Naive thymus-derived CD8-positive, alpha-beta T cell (primary cell): ENCODE measurements at regions not wholly inside any gene's neighbourhood (a gene's known extent, or its start where the extent isn't known, plus 50 kb on each side); places are given as distances from the start of the nearest gene placed in this dataset.

Experiments used
- ATAC-seq, 2 donors: fragments of 150-1000 bp; cut with Tn5 transposase in 1 of 2; sonication (Bioruptor Pico), chemical (Tn5 transposase) in 1 of 2; 1 replicate in 1 of 2; 2 replicates in 1 of 2; pipeline ENCODE4 v1.10.0; 2021; ENCODE audit warnings: mild to moderate bottlenecking in 2 of 2, moderate library complexity in 2 of 2
- POLR2A ChIA-PET: fragments of 350-600 bp; sonication (Branson Sonifier 250); formaldehyde crosslinking; loops from one replicate; lab custom pipeline; 2021; ENCODE audit warnings: antibody characterized with exemption; lab: Charles Lee
- DNase-seq, 10 donors: peaks; one replicate each; pipeline versions ENCODE4 v3.0.0 to v3.0.0-alpha.2; 2020 to 2022
- H3K27ac Mint-ChIP-seq, 10 donors: one replicate each; pipeline ENCODE4 v1.8.0; 2020 to 2022; ENCODE audit warnings: mild to moderate bottlenecking in 10 of 10, mixed read lengths in 10 of 10, moderate library complexity in 4 of 10, inconsistent platforms in 1 of 10
- H3K27me3 Mint-ChIP-seq, 5 donors: one replicate each; pipeline ENCODE4 v1.8.0; 2021 to 2022; ENCODE audit warnings: mixed read lengths in 5 of 5
- H3K36me3 Mint-ChIP-seq, 3 donors: one replicate each; pipeline ENCODE4 v1.8.0; 2020 to 2022; ENCODE audit warnings: mixed read lengths in 3 of 3, mild to moderate bottlenecking in 2 of 3, inconsistent platforms in 1 of 3
- H3K4me1 Mint-ChIP-seq, 4 donors: one replicate each; pipeline ENCODE4 v1.8.0; 2021 to 2022; ENCODE audit warnings: mixed read lengths in 4 of 4
- H3K4me3 Mint-ChIP-seq, 10 donors: one replicate each; pipeline ENCODE4 v1.8.0; 2020 to 2022; ENCODE audit warnings: mild to moderate bottlenecking in 10 of 10, mixed read lengths in 10 of 10, moderate library complexity in 6 of 10, inconsistent platforms in 1 of 10
- H3K9me3 Mint-ChIP-seq, 9 donors: one replicate each; pipeline ENCODE4 v1.8.0; 2020 to 2022; ENCODE audit warnings: mixed read lengths in 9 of 9, mild to moderate bottlenecking in 3 of 9, inconsistent platforms in 1 of 9, moderate library complexity in 1 of 9

DNA sequence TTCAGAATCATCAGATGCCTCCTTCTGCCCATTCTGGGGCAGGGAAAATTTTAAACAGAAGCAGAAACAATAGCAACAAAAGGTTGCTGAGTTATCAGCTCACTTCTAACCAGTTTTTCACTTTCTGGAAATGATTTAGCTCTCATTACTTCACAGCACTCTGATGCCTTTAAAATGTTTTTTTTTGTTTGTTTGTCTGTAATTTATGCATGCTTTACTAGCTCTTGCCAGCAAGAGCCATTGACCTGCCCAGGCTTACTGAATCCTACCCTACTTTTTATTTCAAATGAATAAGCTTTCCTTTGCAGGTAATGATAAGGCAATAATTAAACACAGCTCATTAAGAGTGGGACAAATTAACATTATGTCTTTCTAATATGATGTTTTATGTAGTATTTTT, 466.1 kb upstream of the NOVA1 start:
- Mint-ChIP-seq H3K9me3 (peaks cover 0 to 33% (median 8%) of the 10 kb centered on the region in 9 donors), H3K27ac (no peak overlapping the region), H3K36me3 (no peaks in the 10 kb centered on the region), H3K4me1 (no peaks in the 10 kb centered on the region), H3K4me3 (no peak overlapping the region), H3K27me3 (no peaks in the 10 kb centered on the region)
- DNase-seq (no peak), ATAC-seq (no peak)
- POLR2A ChIA-PET: no interaction called here

DNA sequence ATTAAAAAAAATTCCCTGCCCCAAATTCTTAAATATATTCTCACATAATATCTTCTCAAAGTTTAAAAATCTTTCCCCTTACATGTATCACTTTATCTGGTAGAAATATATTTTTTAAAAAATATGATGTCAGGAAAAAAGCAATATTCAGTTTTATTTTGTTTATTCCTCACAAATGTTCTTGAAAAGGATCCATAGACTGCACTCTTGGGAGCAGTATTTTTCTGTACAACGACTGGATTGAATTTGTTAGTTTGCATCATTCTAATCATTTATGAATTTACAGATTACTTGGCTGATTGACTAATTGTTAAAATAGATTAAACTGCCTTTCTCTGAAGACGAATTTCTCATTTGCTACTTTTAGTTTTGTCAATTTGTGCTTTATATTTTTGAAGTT, 468.1 kb upstream of the NOVA1 start:
- Mint-ChIP-seq H3K27ac (no peak overlapping the region), H3K27me3 (no peaks in the 10 kb centered on the region), H3K4me3 (no peak overlapping the region), H3K9me3 (peaks cover 0 to 33% (median 10%) of the 10 kb centered on the region in 9 donors), H3K36me3 (no peaks in the 10 kb centered on the region), H3K4me1 (no peaks in the 10 kb centered on the region)
- no peak for ATAC-seq
- no peak for DNase-seq
- POLR2A ChIA-PET: no interaction called here

DNA sequence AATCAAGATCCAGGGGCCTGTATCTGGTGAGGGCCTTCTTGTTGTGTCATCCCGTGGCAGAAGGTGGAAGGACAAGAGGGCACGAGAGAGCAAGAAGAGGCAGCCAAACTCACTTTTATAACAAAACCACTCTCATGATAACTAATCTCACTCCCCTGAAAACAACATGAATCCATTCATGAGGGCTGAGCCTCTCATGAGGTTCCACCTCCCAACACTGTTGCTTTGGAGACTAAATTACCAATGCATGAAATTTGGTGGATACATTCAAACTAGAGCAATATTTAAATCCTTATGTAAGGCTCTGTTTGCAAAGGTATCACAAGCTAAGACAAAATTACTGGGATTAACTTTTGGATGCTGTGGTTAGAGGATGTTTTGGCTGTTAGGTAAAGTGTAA, 470.1 kb upstream of the NOVA1 start:
- no peak for ATAC-seq
- Mint-ChIP-seq H3K9me3 (peaks cover 3 to 33% (median 10%) of the 10 kb centered on the region in 9 donors), H3K36me3 (no peaks in the 10 kb centered on the region), H3K27me3 (no peaks in the 10 kb centered on the region), H3K4me1 (no peaks in the 10 kb centered on the region), H3K27ac (no peak overlapping the region), H3K4me3 (no peak overlapping the region)
- no peak for DNase-seq
- POLR2A ChIA-PET: no interaction called here

DNA sequence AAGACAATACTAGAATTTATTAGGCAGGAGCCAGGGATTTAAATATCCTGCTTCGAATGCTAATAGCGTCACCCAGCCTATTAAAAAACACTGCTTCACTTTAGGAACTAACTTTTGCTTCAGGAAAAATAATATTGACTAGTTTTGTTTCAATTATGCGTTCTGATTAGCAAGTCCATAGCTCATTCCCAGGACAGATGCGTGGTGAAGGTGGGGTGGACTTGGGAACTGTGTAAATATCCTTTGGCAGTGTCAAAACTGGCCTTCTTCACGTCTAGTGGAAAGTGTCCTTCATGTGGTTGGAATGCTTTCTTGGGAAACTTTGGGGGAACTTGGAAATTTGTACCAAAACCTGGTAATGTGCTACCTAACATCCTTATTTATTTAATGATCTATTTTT, 474.8 kb upstream of the NOVA1 start:
- POLR2A ChIA-PET: no interaction called here

DNA sequence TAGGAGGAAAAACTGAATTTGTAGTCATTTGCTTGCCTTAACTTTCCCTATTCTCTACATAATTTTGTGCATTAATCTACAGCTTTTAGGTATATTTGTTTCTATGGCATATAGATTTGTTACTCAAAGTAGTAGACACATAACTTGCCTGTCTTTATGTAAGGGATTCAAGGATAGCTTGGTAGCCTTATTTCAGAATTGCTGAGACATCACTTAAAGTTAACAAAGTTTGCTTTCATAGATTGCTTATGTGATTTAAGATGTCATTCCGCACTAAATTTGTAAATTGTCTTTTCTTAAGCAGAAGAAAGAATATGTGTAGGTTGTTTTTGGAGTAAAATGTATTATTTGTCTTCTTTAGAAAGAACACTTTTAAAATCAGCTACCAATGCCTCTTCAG, 477.7 kb upstream of the NOVA1 start:
- Mint-ChIP-seq H3K9me3 (peaks cover 5 to 31% (median 11%) of the 10 kb centered on the region in 9 donors), H3K27ac (no peak overlapping the region), H3K4me1 (no peaks in the 10 kb centered on the region), H3K27me3 (no peaks in the 10 kb centered on the region), H3K36me3 (no peaks in the 10 kb centered on the region), H3K4me3 (no peak overlapping the region)
- DNase-seq (no peak), ATAC-seq (no peak)
- POLR2A ChIA-PET: no interaction called here

More for the DNA sequence above, 474.8 kb upstream of the NOVA1 start:
- Mint-ChIP-seq H3K36me3 (no peaks in the 10 kb centered on the region), H3K9me3 (peaks cover 4 to 22% (median 9%) of the 10 kb centered on the region in 9 donors), H3K4me3 (no peak overlapping the region), H3K27me3 (no peaks in the 10 kb centered on the region), H3K4me1 (no peaks in the 10 kb centered on the region), H3K27ac (no peak overlapping the region)
- no peak for ATAC-seq
- DNase-seq: no peak

- POLR2A ChIA-PET: no interaction called here
- Mint-ChIP-seq H3K27ac (no peak overlapping the region), H3K36me3 (no peaks in the 10 kb centered on the region), H3K9me3 (peaks cover 3 to 31% (median 9%) of the 10 kb centered on the region in 9 donors), H3K4me3 (no peak overlapping the region), H3K27me3 (no peaks in the 10 kb centered on the region), H3K4me1 (no peaks in the 10 kb centered on the region)
- DNase-seq (no peak), ATAC-seq (no peak)
Measured at GRCh38 chr14:27077214-27077613, 479.4 kb upstream of the NOVA1 start.

DNA sequence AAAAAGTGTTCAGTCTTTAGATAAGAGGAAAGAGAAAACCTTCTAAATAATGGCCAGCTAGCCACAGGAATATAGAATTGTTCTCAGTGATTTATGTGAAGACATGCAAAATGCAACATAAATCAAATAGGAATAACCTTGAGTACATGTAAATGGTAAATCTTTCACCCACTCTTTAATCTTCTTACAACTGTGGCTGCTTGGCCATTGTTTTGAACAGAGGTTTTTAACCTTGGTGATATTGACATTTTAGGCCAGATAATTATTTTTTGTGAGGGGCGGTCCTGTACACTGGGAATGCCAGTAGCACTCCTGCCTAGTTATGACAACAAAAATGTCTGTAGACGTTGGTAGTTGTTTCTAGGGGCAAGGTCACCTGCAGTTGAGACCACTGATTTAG, 479.9 kb upstream of the NOVA1 start:
- peaks cover 4 to 31% (median 11%) of the 10 kb centered on the region in 9 donors for H3K9me3 Mint-ChIP-seq
- H3K4me3 Mint-ChIP-seq: no peak overlapping the region
- no peaks in the 10 kb centered on the region for H3K36me3 Mint-ChIP-seq
- H3K27ac Mint-ChIP-seq: no peak overlapping the region
- H3K4me1 Mint-ChIP-seq: no peaks in the 10 kb centered on the region
- H3K27me3 Mint-ChIP-seq: no peaks in the 10 kb centered on the region
- no peak for ATAC-seq
- POLR2A ChIA-PET: no interaction called here
- DNase-seq: no peak

- H3K9me3 Mint-ChIP-seq: peaks cover 4 to 30% (median 12%) of the 10 kb centered on the region in 9 donors
- no peaks in the 10 kb centered on the region for H3K4me1 Mint-ChIP-seq
- POLR2A ChIA-PET: no interaction called here
- H3K4me3 Mint-ChIP-seq: no peak overlapping the region
- H3K27ac Mint-ChIP-seq: no peak overlapping the region
- DNase-seq (no peak), ATAC-seq (no peak)
- no peaks in the 10 kb centered on the region for H3K36me3 Mint-ChIP-seq
- H3K27me3 Mint-ChIP-seq: no peaks in the 10 kb centered on the region
Measured at GRCh38 chr14:27078191-27078590, 480.4 kb upstream of the NOVA1 start.

- H3K36me3 Mint-ChIP-seq: no peaks in the 10 kb centered on the region
- H3K4me1 Mint-ChIP-seq: no peaks in the 10 kb centered on the region
- H3K27ac Mint-ChIP-seq: no peak overlapping the region
- H3K27me3 Mint-ChIP-seq: no peaks in the 10 kb centered on the region
- ATAC-seq (no peak), DNase-seq (no peak)
- POLR2A ChIA-PET: no interaction called here
- no peak overlapping the region for H3K4me3 Mint-ChIP-seq
- H3K9me3 Mint-ChIP-seq: peaks cover 5 to 22% (median 12%) of the 10 kb centered on the region in 9 donors
Measured at GRCh38 chr14:27079716-27080115, 481.9 kb upstream of the NOVA1 start.

DNA sequence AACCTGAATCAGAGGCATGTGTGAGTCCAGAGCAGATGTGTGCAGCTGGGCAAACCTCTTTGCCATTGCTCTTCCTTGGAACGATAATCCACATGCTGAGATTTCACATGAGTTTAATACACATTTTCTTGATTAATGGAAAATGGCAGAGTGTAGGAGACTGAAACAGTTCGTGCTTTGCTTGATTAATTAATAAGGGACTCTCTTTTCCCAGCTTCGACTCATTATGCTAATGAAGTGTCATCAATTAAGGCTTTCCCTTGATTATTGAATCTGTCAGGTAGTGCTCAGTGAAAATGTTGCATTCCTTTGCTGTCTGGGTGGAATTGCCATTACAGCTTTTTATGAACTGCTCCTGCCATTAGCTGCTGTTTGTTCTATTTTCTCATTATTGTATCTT, 487.7 kb upstream of the NOVA1 start:
- no peak overlapping the region for H3K4me3 Mint-ChIP-seq
- no peak for ATAC-seq
- no peaks in the 10 kb centered on the region for H3K27me3 Mint-ChIP-seq
- POLR2A ChIA-PET: no interaction called here
- H3K27ac Mint-ChIP-seq: no peak overlapping the region
- DNase-seq: no peak
- peaks cover 2 to 23% (median 10%) of the 10 kb centered on the region in 9 donors for H3K9me3 Mint-ChIP-seq
- no peaks in the 10 kb centered on the region for H3K4me1 Mint-ChIP-seq
- no peaks in the 10 kb centered on the region for H3K36me3 Mint-ChIP-seq

- H3K4me3 Mint-ChIP-seq: no peak overlapping the region
- H3K27ac Mint-ChIP-seq: no peak overlapping the region
- H3K9me3 Mint-ChIP-seq: peaks cover 3 to 31% (median 8%) of the 10 kb centered on the region in 9 donors
- no peaks in the 10 kb centered on the region for H3K36me3 Mint-ChIP-seq
- POLR2A ChIA-PET: no interaction called here
- H3K4me1 Mint-ChIP-seq: no peaks in the 10 kb centered on the region
- DNase-seq (no peak), ATAC-seq (no peak)
- H3K27me3 Mint-ChIP-seq: no peaks in the 10 kb centered on the region
Measured at GRCh38 chr14:27090716-27091115, 492.9 kb upstream of the NOVA1 start.

GRCh38 chr14:27091973-27092372, 494.1 kb upstream of the NOVA1 start:
- no peak overlapping the region for H3K4me3 Mint-ChIP-seq
- ATAC-seq (no peak), DNase-seq (no peak)
- no peaks in the 10 kb centered on the region for H3K4me1 Mint-ChIP-seq
- POLR2A ChIA-PET: no interaction called here
- H3K27ac Mint-ChIP-seq: no peak overlapping the region
- no peaks in the 10 kb centered on the region for H3K27me3 Mint-ChIP-seq
- H3K36me3 Mint-ChIP-seq: no peaks in the 10 kb centered on the region
- peaks cover 2 to 41% (median 13%) of the 10 kb centered on the region in 9 donors for H3K9me3 Mint-ChIP-seq

DNA sequence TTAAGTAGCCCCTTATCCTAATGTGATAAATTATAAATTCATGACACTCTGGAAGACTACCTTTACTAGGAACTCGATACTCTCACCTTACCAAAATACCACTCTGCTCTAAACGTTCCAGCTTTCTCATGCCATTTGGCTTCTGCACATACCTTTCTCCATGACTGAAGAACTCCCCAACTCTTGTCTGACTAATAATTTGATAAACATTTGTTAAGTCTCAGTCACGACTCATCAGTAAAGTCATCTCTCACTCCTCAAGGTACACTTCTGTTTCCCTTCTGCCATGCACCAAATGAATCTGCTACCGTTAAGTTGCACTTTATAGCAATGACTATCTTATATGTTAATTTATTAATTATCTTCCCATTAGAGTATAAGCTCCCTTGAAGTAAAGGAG, 498.3 kb upstream of the NOVA1 start:
- H3K4me3 Mint-ChIP-seq: no peak overlapping the region
- no peak overlapping the region for H3K27ac Mint-ChIP-seq
- POLR2A ChIA-PET: no interaction called here
- H3K36me3 Mint-ChIP-seq: peaks cover 0 to 5% (median 0%) of the 10 kb centered on the region in 3 donors
- H3K27me3 Mint-ChIP-seq: no peaks in the 10 kb centered on the region
- H3K9me3 Mint-ChIP-seq: peaks cover 2 to 40% (median 20%) of the 10 kb centered on the region in 9 donors
- no peak for DNase-seq
- H3K4me1 Mint-ChIP-seq: no peaks in the 10 kb centered on the region
- no peak for ATAC-seq

- H3K27ac Mint-ChIP-seq: no peak overlapping the region
- H3K4me3 Mint-ChIP-seq: no peak overlapping the region
Measured at GRCh38 chr14:27098451-27098850, 500.6 kb upstream of the NOVA1 start.

More at GRCh38 chr14:27098451-27098850, 500.6 kb upstream of the NOVA1 start:
- DNase-seq (no peak), ATAC-seq (no peak)
- POLR2A ChIA-PET: no interaction called here
- Mint-ChIP-seq H3K4me1 (no peaks in the 10 kb centered on the region), H3K36me3 (peaks cover 0 to 5% (median 0%) of the 10 kb centered on the region in 3 donors), H3K9me3 (peaks cover 0 to 41% (median 20%) of the 10 kb centered on the region in 9 donors), H3K27me3 (no peaks in the 10 kb centered on the region)
